Mesenchymal stem cell (in vitro differentiated cells and primary cell): ENCODE measurements at regions not wholly inside any gene's neighbourhood (a gene's known extent, or its start where the extent isn't known, plus 50 kb on each side); places are given as distances from the start of the nearest gene placed in this dataset.

Experiments
- DNase-seq: peaks from one replicate; pipeline ENCODE4 v3.0.0-alpha.2; 2013
- H2AFZ ChIP-seq: one replicate; pipeline ENCODE4 v1.6.1; 2013; ENCODE audit warnings: low read depth, mild to moderate bottlenecking, control low read depth, inconsistent platforms, low read length, moderate library complexity
- H2AK5ac ChIP-seq: 2 replicates; pipeline ENCODE4 v1.6.1; 2013; ENCODE audit warnings: low read length, moderate library complexity, mild to moderate bottlenecking, inconsistent platforms; ENCODE audit not compliant: severe bottlenecking
- H2BK120ac ChIP-seq: one replicate; pipeline ENCODE4 v1.6.1; 2013; ENCODE audit warnings: low read depth, mild to moderate bottlenecking, inconsistent platforms, low read length, moderate library complexity
- H2BK12ac ChIP-seq, 2 experiments: one replicate each; pipeline ENCODE4 v1.6.1; 2013; ENCODE audit warnings: inconsistent platforms in 2 of 2, low read length in 2 of 2, mild to moderate bottlenecking in 2 of 2, moderate library complexity in 2 of 2, control low read depth in 1 of 2
- H2BK15ac ChIP-seq: one replicate; pipeline ENCODE4 v1.6.1; 2013; ENCODE audit warnings: mild to moderate bottlenecking, low read depth, inconsistent platforms; ENCODE audit not compliant: poor library complexity, severe bottlenecking
- H2BK5ac ChIP-seq: 2 replicates; pipeline ENCODE4 v1.6.1; 2013; ENCODE audit warnings: low read depth, mild to moderate bottlenecking, low read length, control low read depth, inconsistent platforms; ENCODE audit not compliant: poor library complexity, severe bottlenecking
- H3K14ac ChIP-seq, 2 experiments: one replicate each; pipeline ENCODE4 v1.6.1; 2013; ENCODE audit warnings: inconsistent platforms in 2 of 2, low read length in 2 of 2, control low read depth in 1 of 2, mild to moderate bottlenecking in 1 of 2, moderate library complexity in 1 of 2
- H3K18ac ChIP-seq, 2 experiments: one replicate each; pipeline ENCODE4 v1.6.1; 2013; ENCODE audit warnings: inconsistent platforms in 2 of 2, low read length in 2 of 2, control low read depth in 1 of 2, low read depth in 1 of 2, mild to moderate bottlenecking in 1 of 2
- H3K23ac ChIP-seq, 2 experiments: one replicate each; pipeline ENCODE4 v1.6.1; 2013; ENCODE audit warnings: inconsistent platforms in 2 of 2, low read length in 2 of 2, mild to moderate bottlenecking in 2 of 2, moderate library complexity in 2 of 2, control low read depth in 1 of 2
- H3K27ac ChIP-seq: 2 replicates; pipeline ENCODE4 v1.5.1; 2013; ENCODE audit warnings: mild to moderate bottlenecking, moderate library complexity, low read length, control low read depth, inconsistent platforms; ENCODE audit not compliant: poor library complexity, severe bottlenecking
- H3K27me3 ChIP-seq, 2 experiments: 2 replicates each; pipeline versions ENCODE4 v1.6.1 to v1.7.0; 2013; ENCODE audit warnings: low read length in 2 of 2, mild to moderate bottlenecking in 2 of 2, moderate library complexity in 2 of 2, control low read depth in 1 of 2, inconsistent platforms in 1 of 2; ENCODE audit not compliant: control insufficient read depth in 1 of 2, insufficient read depth in 1 of 2
- H3K36me3 ChIP-seq, 2 experiments: 2 replicates each; pipeline versions ENCODE4 v1.6.1 to v1.7.0; 2013; ENCODE audit warnings: low read length in 2 of 2, control low read depth in 1 of 2, inconsistent platforms in 1 of 2, low read depth in 1 of 2, mild to moderate bottlenecking in 1 of 2; ENCODE audit not compliant: insufficient read depth in 2 of 2, control insufficient read depth in 1 of 2
- H3K4ac ChIP-seq, 2 experiments: one replicate each; pipeline ENCODE4 v1.6.1; 2013; ENCODE audit warnings: inconsistent platforms in 2 of 2, low read length in 2 of 2, mild to moderate bottlenecking in 2 of 2, moderate library complexity in 2 of 2, control low read depth in 1 of 2, low read depth in 1 of 2
- H3K4me1 ChIP-seq: 2 replicates; pipeline ENCODE4 v1.6.1; 2013; ENCODE audit warnings: low read depth, low read length, control low read depth; ENCODE audit not compliant: control insufficient read depth, insufficient read depth
- H3K4me2 ChIP-seq: 2 replicates; pipeline ENCODE4 v1.6.1; 2013; ENCODE audit warnings: low read length, mild to moderate bottlenecking, inconsistent platforms; ENCODE audit not compliant: poor library complexity, severe bottlenecking
- H3K4me3 ChIP-seq, 2 experiments: 2 replicates each; pipeline versions ENCODE4 v1.5.1 to v1.7.0; 2013; ENCODE audit warnings: low read length in 2 of 2, mild to moderate bottlenecking in 2 of 2, control low read depth in 1 of 2, low read depth in 1 of 2; ENCODE audit not compliant: insufficient read depth in 1 of 2
- H3K79me1 ChIP-seq: replicated peaks from 2 replicates; pipeline ENCODE4 v1.6.1; 2013; ENCODE audit warnings: mild to moderate bottlenecking, control low read depth, low read length, inconsistent platforms; ENCODE audit not compliant: poor library complexity, severe bottlenecking
- H3K9ac ChIP-seq: 2 replicates; pipeline ENCODE4 v1.7.0; 2013; ENCODE audit warnings: mild to moderate bottlenecking, low read length, moderate library complexity
- H3K9me3 ChIP-seq: 2 replicates; pipeline ENCODE4 v1.7.0; 2013; ENCODE audit warnings: mild to moderate bottlenecking, low read length; ENCODE audit not compliant: control insufficient read depth
- H4K8ac ChIP-seq: one replicate; pipeline ENCODE4 v1.6.1; 2013; ENCODE audit warnings: inconsistent platforms, mild to moderate bottlenecking, low read length, moderate library complexity
- H4K91ac ChIP-seq: one replicate; pipeline ENCODE4 v1.6.1; 2013; ENCODE audit warnings: mild to moderate bottlenecking, low read length, inconsistent platforms
- WGBS: methylation state at CpG from one replicate; pipeline ENCODE4 v1.1.7; 2013; ENCODE audit warnings: mixed read lengths; 5-methylcytosine and 5-hydroxymethylcytosine counted together

- no peak overlapping the region for H3K14ac ChIP-seq
- no peak overlapping the region for H3K23ac ChIP-seq
- H3K4ac ChIP-seq, result no peak overlapping the region
These were observed 97.8 kb upstream of the AADACL2 start for GRCh38 chr3:151635905-151636304.

GRCh38 chr3:151631946-151632345 is 101.8 kb upstream of the AADACL2 start:
- 86% methylated on average over 1 of the region's 2 CpGs for WGBS
- Histone ChIP-seq H3K4ac (no peak overlapping the region), H3K27me3 (no peaks in the 10 kb centered on the region), H2BK5ac (no peak overlapping the region), H2AFZ (no peak overlapping the region), H3K9me3 (no peaks in the 10 kb centered on the region), H4K91ac (no peak overlapping the region), H3K23ac (no peak overlapping the region), H3K4me3 (no peak overlapping the region), H2AK5ac (no peak overlapping the region), H2BK120ac (no peak overlapping the region), H2BK12ac (no peak overlapping the region), H2BK15ac (no peak overlapping the region), H3K27ac (no peak overlapping the region), H3K79me1 (no peaks in the 10 kb centered on the region), H3K4me1 (no peaks in the 10 kb centered on the region), H3K36me3 (no peaks in the 10 kb centered on the region), H4K8ac (no peak overlapping the region), H3K4me2 (no peak overlapping the region), H3K14ac (no peak overlapping the region), H3K18ac (no peak overlapping the region), H3K9ac (no peak overlapping the region)
- DNase-seq, result peak; percentile 1

More at GRCh38 chr3:151635905-151636304, 97.8 kb upstream of the AADACL2 start:
- Histone ChIP-seq H3K9me3 (no peaks in the 10 kb centered on the region), H3K9ac (no peak overlapping the region), H4K8ac (no peak overlapping the region), H2BK15ac (no peak overlapping the region), H4K91ac (no peak overlapping the region), H2AFZ (no peak overlapping the region), H3K4me2 (no peak overlapping the region), H3K4me3 (no peak overlapping the region), H2BK120ac (no peak overlapping the region), H3K36me3 (no peaks in the 10 kb centered on the region), H3K18ac (no peak overlapping the region), H2AK5ac (no peak overlapping the region), H3K27ac (no peak overlapping the region), H3K4me1 (no peaks in the 10 kb centered on the region), H3K79me1 (no peaks in the 10 kb centered on the region), H3K27me3 (no peaks in the 10 kb centered on the region), H2BK5ac (no peak overlapping the region), H2BK12ac (no peak overlapping the region)
- WGBS, result 93% methylated on average over 2 of the region's 3 CpGs
- no peak for DNase-seq

GRCh38 chr3:151630938-151631441 is 102.7 kb upstream of the AADACL2 start:
- no peak overlapping the region for H3K9ac ChIP-seq

GRCh38 chr3:151630035-151630434 is 103.7 kb upstream of the AADACL2 start:
- H2AFZ ChIP-seq, result no peak overlapping the region
- 63% methylated on average over 2 of the region's 3 CpGs for WGBS

More at GRCh38 chr3:151630938-151631441, 102.7 kb upstream of the AADACL2 start:
- Histone ChIP-seq H3K4me3 (no peak overlapping the region), H2BK5ac (no peak overlapping the region), H3K4me1 (no peaks in the 10 kb centered on the region), H4K8ac (no peak overlapping the region), H3K18ac (no peak overlapping the region), H2AFZ (no peak overlapping the region), H3K14ac (no peak overlapping the region), H3K9me3 (no peaks in the 10 kb centered on the region), H3K27me3 (no peaks in the 10 kb centered on the region), H3K36me3 (no peaks in the 10 kb centered on the region), H3K79me1 (no peaks in the 10 kb centered on the region), H2BK12ac (no peak overlapping the region), H3K4ac (peak overlapping the region in 1 of 2 experiments; percentile 30), H2BK15ac (no peak overlapping the region), H2BK120ac (no peak overlapping the region), H2AK5ac (no peak overlapping the region), H3K4me2 (no peak overlapping the region), H3K23ac (no peak overlapping the region), H3K27ac (no peak overlapping the region), H4K91ac (no peak overlapping the region)
- WGBS, result no CpG with 5 or more reads among the region's 1 CpG
- peak; percentile 66 for DNase-seq

More at GRCh38 chr3:151630035-151630434, 103.7 kb upstream of the AADACL2 start:
- H4K8ac ChIP-seq, result no peak overlapping the region
- H3K27me3 ChIP-seq, result no peaks in the 10 kb centered on the region
- no peak overlapping the region for H3K4me3 ChIP-seq
- H3K4me1 ChIP-seq, result no peaks in the 10 kb centered on the region
- H2AK5ac ChIP-seq, result no peak overlapping the region
- H4K91ac ChIP-seq, result no peak overlapping the region
- no peak overlapping the region for H3K14ac ChIP-seq
- no peaks in the 10 kb centered on the region for H3K36me3 ChIP-seq
- H3K9me3 ChIP-seq, result no peaks in the 10 kb centered on the region
- H2BK5ac ChIP-seq, result no peak overlapping the region
- no peak overlapping the region for H2BK15ac ChIP-seq
- no peak overlapping the region for H3K18ac ChIP-seq
- no peak overlapping the region for H2BK120ac ChIP-seq
- H3K79me1 ChIP-seq, result no peaks in the 10 kb centered on the region
- no peak overlapping the region for H2BK12ac ChIP-seq
- DNase-seq, result peak; percentile 49
- H3K27ac ChIP-seq, result no peak overlapping the region
- H3K4ac ChIP-seq, result no peak overlapping the region
- H3K4me2 ChIP-seq, result no peak overlapping the region
- H3K9ac ChIP-seq, result no peak overlapping the region
- H3K23ac ChIP-seq, result no peak overlapping the region
